ENCODE measurements at regions not wholly inside any gene's neighbourhood (a gene's known extent, or its start where the extent isn't known, plus 50 kb on each side); places are given as distances from the start of the nearest gene placed in this dataset.
"Not testable (repeated sequence)": the region's sequence is repeated elsewhere in the genome, so short reads cannot be mapped to it uniquely, and the experiment has no call there.

- no peak for ATAC-seq (ENCODE audit: low read depth)
- Mint-ChIP-seq H3K27me3 (peaks cover 8% of the 10 kb centered on the region), H3K4me1 (no peaks in the 10 kb centered on the region), H3K4me3 (no peak overlapping the region), H3K9me3 (ENCODE audit: insufficient read depth) (peaks cover 4% of the 10 kb centered on the region), H3K27ac (no peak overlapping the region)
- Histone ChIP-seq H3K9me3 (ENCODE audit: control extremely low read depth in 1 of 3, control insufficient read depth in 2 of 3, insufficient read depth in 1 of 3, low read length in 2 of 3) (no peaks in the 10 kb centered on the region), H3K79me2 (ENCODE audit: control insufficient read depth, insufficient read depth, low read length) (no peaks in the 10 kb centered on the region), H3K27me3 (replicated peaks in 1 of 4; ENCODE audit: control extremely low read depth in 1 of 4, control insufficient read depth in 3 of 4, insufficient read depth in 4 of 4, low read length in 3 of 4) (peaks cover 0 to 5% (median 0%) of the 10 kb centered on the region in 4 experiments), H3K4me3 (ENCODE audit: control extremely low read depth in 1 of 5, extremely low read depth in 1 of 5, insufficient read depth in 1 of 5, low read depth in 2 of 5, low read length in 4 of 5) (no peak overlapping the region), H4K20me1 (ENCODE audit: control insufficient read depth, insufficient read depth, low read length, poor library complexity, severe bottlenecking) (no peaks in the 10 kb centered on the region), H3K9ac (ENCODE audit: low read length) (no peak overlapping the region), H3K4me2 (replicated peaks; ENCODE audit: low read depth, low read length, poor library complexity, severe bottlenecking) (no peak overlapping the region), H3K27ac (ENCODE audit: low read length in 2 of 2) (no peak overlapping the region), H2AFZ (ENCODE audit: insufficient read depth, low read depth, low read length, poor library complexity, severe bottlenecking) (no peak overlapping the region), H3K4me1 (ENCODE audit: control insufficient read depth in 2 of 2, insufficient read depth in 2 of 2, low read length in 2 of 2) (no peaks in the 10 kb centered on the region), H3K36me3 (replicated peaks in 1 of 2; ENCODE audit: control extremely low read depth in 1 of 2, control insufficient read depth in 1 of 2, extremely low read depth in 1 of 2, insufficient read depth in 2 of 2, low read length in 1 of 2) (no peaks in the 10 kb centered on the region)
- no peak for DNase-seq
- intact Hi-C loops (cut with micrococcal nuclease): no loop called here
- WGBS (ENCODE audit: insufficient coverage): 89% methylated on average over 3 of the region's 3 CpGs
- CTCF ChIA-PET: no interaction called here
- TF ChIP-seq CTCF (IDR thresholded peaks at IDR 0.05) (no peak), EZH2 (IDR thresholded peaks at IDR 0.05; ENCODE audit: borderline replicate concordance, insufficient read depth, low read depth, low read length, poor library complexity, severe bottlenecking) (no peak)
- POLR2A ChIA-PET: no interaction called here
Observed at GRCh38 chr4:169931964-169932363, 94.2 kb downstream of the MFAP3L start.

GRCh38 chr4:169930755-169931154 lies 95.4 kb downstream of the MFAP3L start:
- H3K4me3 Mint-ChIP-seq; H3K79me2 ChIP-seq (ENCODE audit: control insufficient read depth, insufficient read depth, low read length); H3K9ac ChIP-seq (ENCODE audit: low read length); H2AFZ ChIP-seq (ENCODE audit: insufficient read depth, low read depth, low read length, poor library complexity, severe bottlenecking); H4K20me1 ChIP-seq (ENCODE audit: control insufficient read depth, insufficient read depth, low read length, poor library complexity, severe bottlenecking); CTCF ChIA-PET; H3K4me1 ChIP-seq (ENCODE audit: control insufficient read depth in 2 of 2, insufficient read depth in 2 of 2, low read length in 2 of 2); POLR2A ChIA-PET; DNase-seq; H3K4me2 ChIP-seq (replicated peaks; ENCODE audit: low read depth, low read length, poor library complexity, severe bottlenecking); H3K9me3 ChIP-seq (ENCODE audit: control extremely low read depth in 1 of 3, control insufficient read depth in 2 of 3, insufficient read depth in 1 of 3, low read length in 2 of 3); H3K4me3 ChIP-seq (ENCODE audit: control extremely low read depth in 1 of 5, extremely low read depth in 1 of 5, insufficient read depth in 1 of 5, low read depth in 2 of 5, low read length in 4 of 5); H3K36me3 ChIP-seq (replicated peaks in 1 of 2; ENCODE audit: control extremely low read depth in 1 of 2, control insufficient read depth in 1 of 2, extremely low read depth in 1 of 2, insufficient read depth in 2 of 2, low read length in 1 of 2); ATAC-seq (ENCODE audit: low read depth); H3K27me3 ChIP-seq (replicated peaks in 1 of 4; ENCODE audit: control extremely low read depth in 1 of 4, control insufficient read depth in 3 of 4, insufficient read depth in 4 of 4, low read length in 3 of 4); H3K27ac Mint-ChIP-seq; H3K4me1 Mint-ChIP-seq; intact Hi-C loops (cut with micrococcal nuclease); H3K27me3 Mint-ChIP-seq; H3K27ac ChIP-seq (ENCODE audit: low read length in 2 of 2); H3K9me3 Mint-ChIP-seq (ENCODE audit: insufficient read depth): not testable (repeated sequence)
- no CpG with 5 or more reads among the region's 1 CpG for WGBS (ENCODE audit: insufficient coverage)
